ENCODE measurements at regions not wholly inside any gene's neighbourhood (a gene's known extent, or its start where the extent isn't known, plus 50 kb on each side); places are given as distances from the start of the nearest gene placed in this dataset.

- TF ChIP-seq CTCF (IDR thresholded peaks at IDR 0.05 in 2 of 3, conservative IDR thresholded peaks at IDR 0.05 in 1 of 3; ENCODE audit: borderline replicate concordance in 1 of 3, insufficient read depth in 1 of 3, low read depth in 2 of 3, low read length in 2 of 3) (no peak), POLR2A (IDR thresholded peaks at IDR 0.05; ENCODE audit: borderline replicate concordance, extremely low read depth, insufficient read depth, insufficient read length) (no peak), ZNF274 (IDR thresholded peaks at IDR 0.05; ENCODE audit: low read depth, low read length) (no peak), YY1 (IDR thresholded peaks at IDR 0.05; ENCODE audit: extremely low read depth, insufficient replicate concordance, low read depth, low read length) (no peak), SRF (IDR thresholded peaks at IDR 0.05; ENCODE audit: low read depth) (no peak), JUND (IDR thresholded peaks at IDR 0.05) (no peak)
These were observed 383.0 kb downstream of the METTL4 start for GRCh38 chr18:2188258-2188657.
